HG03521 (cell line): ENCODE measurements at regions not wholly inside any gene's neighbourhood (a gene's known extent, or its start where the extent isn't known, plus 50 kb on each side); places are given as distances from the start of the nearest gene placed in this dataset.

ENCODE experiments used
- ATAC-seq: cut with Tn5 transposase; IDR thresholded peaks from one replicate; pipeline ENCODE4 v1.9.1; 2021; ENCODE audit warnings: mild to moderate bottlenecking, moderate library complexity; ENCODE audit not compliant: unreplicated experiment

GRCh38 chr3:14334936-14335335 is 67.5 kb upstream of the SLC6A6 start:
- no peak for ATAC-seq

- no peak for ATAC-seq
Measured at GRCh38 chr3:14335774-14336748, 66.3 kb upstream of the SLC6A6 start.

- ATAC-seq = no peak
Measured at GRCh38 chr3:14336749-14337598, 65.4 kb upstream of the SLC6A6 start.

GRCh38 chr3:14337828-14338227 is 64.6 kb upstream of the SLC6A6 start:
- no peak for ATAC-seq

- ATAC-seq = no peak
Measured at GRCh38 chr3:14338242-14338641, 64.2 kb upstream of the SLC6A6 start.

GRCh38 chr3:14338898-14339458 is 63.4 kb upstream of the SLC6A6 start:
- no peak for ATAC-seq

GRCh38 chr3:14340960-14341708 is 61.3 kb upstream of the SLC6A6 start:
- no peak for ATAC-seq

- ATAC-seq = no peak
Measured at GRCh38 chr3:14343338-14344112, 58.9 kb upstream of the SLC6A6 start.

- no peak for ATAC-seq
Measured at GRCh38 chr3:14344351-14344750, 58.1 kb upstream of the SLC6A6 start.

GRCh38 chr3:14345496-14346150 is 56.8 kb upstream of the SLC6A6 start:
- no peak for ATAC-seq

GRCh38 chr3:14346191-14346590 is 56.2 kb upstream of the SLC6A6 start:
- no peak for ATAC-seq

GRCh38 chr3:14346642-14347041 is 55.8 kb upstream of the SLC6A6 start:
- no peak for ATAC-seq

GRCh38 chr3:14347110-14347509 is 55.3 kb upstream of the SLC6A6 start:
- no peak for ATAC-seq

GRCh38 chr3:14351617-14352001 is 50.8 kb upstream of the SLC6A6 start:
- no peak for ATAC-seq

- ATAC-seq = no peak
Measured at GRCh38 chr3:14352002-14352627, 50.3 kb upstream of the SLC6A6 start.
